HCT116 (cell line): ENCODE measurements at regions not wholly inside any gene's neighbourhood (a gene's known extent, or its start where the extent isn't known, plus 50 kb on each side); places are given as distances from the start of the nearest gene placed in this dataset.

ENCODE experiments used
- ATAC-seq: fragments of 200-7000 bp; cut with Tn5 transposase; 2 replicates; pipeline ENCODE4 v1.9.1; 2020; ENCODE audit warnings: mild to moderate bottlenecking, moderate library complexity
- BruUV-seq: library from RNA; stranded (reverse); fragments of 400-500 nt; replicated peaks from 2 replicates; lab custom pipeline; 2021; lab: Mats Ljungman, UMichigan
- CTCF ChIA-PET: fragments of 300-600 bp; sonication (Branson Sonifier 250); formaldehyde crosslinking; loops from one replicate; lab custom pipeline; 2021; ENCODE audit warnings: antibody characterized with exemption; lab: Charles Lee
- POLR2A ChIA-PET: fragments of 300-600, 350-600 bp; sonication (Branson Sonifier 250); formaldehyde crosslinking; loops from one replicate; lab custom pipeline; 2021; ENCODE audit warnings: antibody characterized with exemption; lab: Charles Lee
- RAD21 ChIA-PET, 2 experiments: fragments of 300-600 bp; sonication (Branson Sonifier 250); formaldehyde crosslinking; loops; one replicate each; lab custom pipeline; 2023; ENCODE audit warnings: low total read pairs in 2 of 2; ENCODE audit not compliant: uncharacterized antibody in 2 of 2, unreplicated experiment in 2 of 2, low non-redundant PET in 1 of 2; lab: Charles Lee
- DNase-seq: peaks from one replicate; pipeline ENCODE4 v3.0.0-alpha.2; 2010; ENCODE audit warnings: low read depth, low spot score
- H2AFZ ChIP-seq: fragments of 200-600 bp; shearing (Covaris generic), sonication (generic); 2 replicates; pipeline ENCODE4 v1.6.1; 2017; ENCODE audit warnings: low read depth, mixed run types, mixed read lengths, antibody characterized with exemption, low read length; ENCODE audit not compliant: poor library complexity, severe bottlenecking
- H3K27ac ChIP-seq: 2 replicates; pipeline ENCODE4 v1.5.1; 2012; ENCODE audit warnings: low read depth, low read length
- H3K27me3 ChIP-seq: fragments of 200-600 bp; sonication (generic); 2 replicates; pipeline ENCODE4 v1.6.1; 2016; ENCODE audit warnings: mixed run types, low read length, mixed read lengths; ENCODE audit not compliant: insufficient read depth
- H3K36me3 ChIP-seq, 2 experiments: fragments of 200-500 bp in 1 of 2; fragments of 200-600 bp in 1 of 2; sonication (Bioruptor generic) in 1 of 2; sonication (generic) in 1 of 2; 2 replicates each; pipeline versions ENCODE4 v1.5.1 to v1.6.1; 2014 to 2016; ENCODE audit warnings: low read length in 2 of 2, inconsistent platforms in 1 of 2, mixed read lengths in 1 of 2, mixed run types in 1 of 2; ENCODE audit not compliant: insufficient read depth in 2 of 2, control insufficient read depth in 1 of 2
- H3K4me1 ChIP-seq, 2 experiments: fragments of 200-600 bp in 1 of 2; sonication (generic) in 1 of 2; 2 replicates each; pipeline versions ENCODE4 v1.5.1 to v1.6.1; 2012 to 2017; ENCODE audit warnings: low read length in 2 of 2, inconsistent platforms in 1 of 2, mild to moderate bottlenecking in 1 of 2, mixed read lengths in 1 of 2, mixed run types in 1 of 2, moderate library complexity in 1 of 2; ENCODE audit not compliant: insufficient read depth in 2 of 2, control insufficient read depth in 1 of 2
- H3K4me2 ChIP-seq: fragments of 200-600 bp; sonication (generic); 2 replicates; pipeline ENCODE4 v1.6.1; 2017; ENCODE audit warnings: mixed run types, low read length, mixed read lengths
- H3K4me3 ChIP-seq, 2 experiments: fragments of 200-600 bp in 1 of 2; sonication (generic) in 1 of 2; replicated peaks in 1 of 2; 2 replicates each; pipeline ENCODE4 v1.5.1; 2011 to 2016; ENCODE audit warnings: low read length in 2 of 2, control low read depth in 1 of 2, low read depth in 1 of 2, mild to moderate bottlenecking in 1 of 2, mixed read lengths in 1 of 2, mixed run types in 1 of 2
- H3K79me2 ChIP-seq: fragments of 200-600 bp; sonication (generic); 2 replicates; pipeline ENCODE4 v1.6.1; 2017; ENCODE audit warnings: mild to moderate bottlenecking, mixed run types, low read length, moderate library complexity, mixed read lengths; ENCODE audit not compliant: insufficient read depth
- H3K9ac ChIP-seq: fragments of 200-600 bp; sonication (generic); 2 replicates; pipeline ENCODE4 v1.6.1; 2016; ENCODE audit warnings: low read length, mixed read lengths
- H3K9me2 ChIP-seq: fragments of 200-600 bp; sonication (generic), shearing (Covaris generic); 2 replicates; pipeline ENCODE4 v1.6.1; 2017; ENCODE audit warnings: mixed run types, mild to moderate bottlenecking, moderate library complexity; ENCODE audit not compliant: insufficient read depth
- H3K9me3 ChIP-seq, 2 experiments: fragments of 200-500 bp in 1 of 2; fragments of 200-600 bp in 1 of 2; sonication (Bioruptor generic) in 1 of 2; sonication (generic) in 1 of 2; 2 replicates each; pipeline ENCODE4 v1.6.1; 2014 to 2017; ENCODE audit warnings: low read length in 2 of 2, mixed read lengths in 2 of 2, inconsistent platforms in 1 of 2, low read depth in 1 of 2, mild to moderate bottlenecking in 1 of 2, mixed run types in 1 of 2, moderate library complexity in 1 of 2; ENCODE audit not compliant: control insufficient read depth in 1 of 2, insufficient read depth in 1 of 2
- H4K20me1 ChIP-seq: fragments of 200-600 bp; sonication (generic), shearing (Covaris generic); 2 replicates; pipeline ENCODE4 v1.6.1; 2017; ENCODE audit warnings: mixed run types, mild to moderate bottlenecking, moderate library complexity; ENCODE audit not compliant: insufficient read depth
- CBX3 ChIP-seq: IDR thresholded peaks from 2 replicates; pipeline ENCODE4 v1.6.1; 2012; ENCODE audit warnings: low read depth
- CEBPB ChIP-seq: IDR thresholded peaks from 2 replicates; pipeline ENCODE4 v1.6.1; 2012; ENCODE audit warnings: low read depth
- ELF1 ChIP-seq: IDR thresholded peaks from 2 replicates; pipeline ENCODE4 v1.6.1; 2012; ENCODE audit warnings: low read depth, borderline replicate concordance
- EZH2 ChIP-seq: fragments of 200-600 bp; sonication (generic); IDR thresholded peaks from 2 replicates; pipeline ENCODE4 v1.6.1; 2017; ENCODE audit warnings: antibody characterized with exemption, mixed run types
- JUND ChIP-seq: IDR thresholded peaks from 2 replicates; pipeline ENCODE4 v1.6.1; 2012
- POLR2A ChIP-seq: IDR thresholded peaks from 2 replicates; pipeline ENCODE4 v1.7.0; 2011; ENCODE audit warnings: borderline replicate concordance; ENCODE audit not compliant: insufficient read depth, insufficient read length; ENCODE audit errors: extremely low read depth
- POLR2AphosphoS5 ChIP-seq: IDR thresholded peaks from 2 replicates; pipeline ENCODE4 v1.6.1; 2011; ENCODE audit warnings: mild to moderate bottlenecking, low read depth, low read length, moderate library complexity
- RAD21 ChIP-seq: IDR thresholded peaks from 2 replicates; pipeline ENCODE4 v1.6.1; 2012; ENCODE audit warnings: low read depth, mild to moderate bottlenecking
- SIN3A ChIP-seq: IDR thresholded peaks from 2 replicates; pipeline ENCODE4 v1.6.1; 2012; ENCODE audit warnings: low read depth
- SRF ChIP-seq: IDR thresholded peaks from 2 replicates; pipeline ENCODE4 v1.6.1; 2012; ENCODE audit warnings: low read depth
- TCF7L2 ChIP-seq: IDR thresholded peaks from 2 replicates; pipeline ENCODE4 v1.7.0; 2011; ENCODE audit warnings: borderline replicate concordance, inconsistent platforms; ENCODE audit not compliant: insufficient read depth, insufficient read length; ENCODE audit errors: extremely low read depth
- YY1 ChIP-seq: IDR thresholded peaks from 2 replicates; pipeline ENCODE4 v1.6.1; 2011; ENCODE audit warnings: low read length, low read depth, moderate library complexity, mild to moderate bottlenecking; ENCODE audit not compliant: insufficient replicate concordance; ENCODE audit errors: extremely low read depth
- ZFX ChIP-seq: fragments of 450-650 bp; IDR thresholded peaks from 2 replicates; pipeline ENCODE4 v1.6.1; 2017
- intact Hi-C: fragments of 100-400 bp; cut with micrococcal nuclease; formaldehyde crosslinking; loops from 2 replicates; pipeline ENCODE4 v1.10.0; 2022
- TF ChIP-seq, protein P1 (sequence below): IDR thresholded peaks from 2 replicates; pipeline ENCODE4 v1.6.1; 2011; ENCODE audit warnings: mild to moderate bottlenecking, low read length, moderate library complexity; ENCODE audit not compliant: insufficient replicate concordance; ENCODE audit errors: extremely low read depth
- TF ChIP-seq, protein P2 (sequence below): IDR thresholded peaks from 2 replicates; pipeline ENCODE4 v1.6.1; 2012

DNA sequence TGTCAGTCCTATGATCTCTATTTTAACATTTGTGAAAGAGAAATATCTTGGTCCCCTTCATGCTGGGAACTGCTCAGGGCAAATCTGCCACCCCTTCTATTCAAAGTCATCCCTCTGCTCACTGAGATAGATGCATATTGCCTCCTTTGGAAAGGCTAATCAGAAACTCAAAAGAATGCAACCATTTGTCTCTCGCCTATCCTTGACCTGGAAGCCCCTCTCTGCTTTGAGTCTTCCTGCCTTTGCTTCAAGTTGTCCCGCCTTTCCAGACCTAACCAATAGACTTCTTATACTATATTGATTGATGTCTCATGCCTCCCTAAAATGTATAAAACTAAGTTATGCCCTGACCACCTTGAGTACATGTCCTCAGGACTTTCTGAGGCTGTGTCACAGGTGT is 97.0 kb downstream of the PSAT1 start:
- no peak for ATAC-seq
- RAD21 ChIA-PET: no interaction called here

DNA sequence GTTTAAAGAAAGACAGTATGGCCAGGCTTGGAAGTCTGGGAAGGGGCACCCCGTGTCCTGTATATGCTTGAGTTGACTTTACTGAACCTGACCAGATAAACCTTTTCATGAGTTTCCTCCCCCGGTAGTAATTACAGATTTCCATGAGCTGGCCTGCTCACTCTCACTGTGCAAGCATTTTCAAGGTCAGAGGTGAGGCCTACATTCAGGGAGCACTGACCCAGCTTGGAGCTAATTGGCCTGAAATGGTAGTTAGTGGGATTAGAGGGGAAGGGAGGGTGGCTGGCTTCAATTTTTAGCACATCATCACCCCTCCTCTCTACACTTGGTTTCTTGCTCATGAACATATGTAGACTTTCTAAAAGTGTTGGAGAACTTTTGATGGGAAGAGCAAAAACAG is 99.2 kb downstream of the PSAT1 start:
- Histone ChIP-seq H3K9me2 (no peaks in the 10 kb centered on the region), H3K79me2 (no peaks in the 10 kb centered on the region), H3K4me1 (no peaks in the 10 kb centered on the region), H3K4me2 (no peak overlapping the region), H3K36me3 (no peaks in the 10 kb centered on the region), H2AFZ (no peak overlapping the region), H3K27ac (no peak overlapping the region), H3K9ac (no peak overlapping the region), H4K20me1 (no peaks in the 10 kb centered on the region), H3K9me3 (no peaks in the 10 kb centered on the region), H3K4me3 (no peak overlapping the region), H3K27me3 (no peaks in the 10 kb centered on the region)
- ChIA-PET POLR2A (no interaction called here), RAD21 (no interaction called here), CTCF (no interaction called here)
- no TSS peak for BruUV-seq
- ATAC-seq: no peak
- no peak for DNase-seq
- intact Hi-C loops: no loop called here
- no peak for TF ChIP-seq CEBPB
- TF ChIP-seq TCF7L2: no peak
- TF ChIP-seq POLR2A: no peak
- no peak for TF ChIP-seq POLR2AphosphoS5
- TF ChIP-seq ZFX: no peak
- TF ChIP-seq ELF1: no peak
- TF ChIP-seq SIN3A: no peak
- TF ChIP-seq, protein P1, sequence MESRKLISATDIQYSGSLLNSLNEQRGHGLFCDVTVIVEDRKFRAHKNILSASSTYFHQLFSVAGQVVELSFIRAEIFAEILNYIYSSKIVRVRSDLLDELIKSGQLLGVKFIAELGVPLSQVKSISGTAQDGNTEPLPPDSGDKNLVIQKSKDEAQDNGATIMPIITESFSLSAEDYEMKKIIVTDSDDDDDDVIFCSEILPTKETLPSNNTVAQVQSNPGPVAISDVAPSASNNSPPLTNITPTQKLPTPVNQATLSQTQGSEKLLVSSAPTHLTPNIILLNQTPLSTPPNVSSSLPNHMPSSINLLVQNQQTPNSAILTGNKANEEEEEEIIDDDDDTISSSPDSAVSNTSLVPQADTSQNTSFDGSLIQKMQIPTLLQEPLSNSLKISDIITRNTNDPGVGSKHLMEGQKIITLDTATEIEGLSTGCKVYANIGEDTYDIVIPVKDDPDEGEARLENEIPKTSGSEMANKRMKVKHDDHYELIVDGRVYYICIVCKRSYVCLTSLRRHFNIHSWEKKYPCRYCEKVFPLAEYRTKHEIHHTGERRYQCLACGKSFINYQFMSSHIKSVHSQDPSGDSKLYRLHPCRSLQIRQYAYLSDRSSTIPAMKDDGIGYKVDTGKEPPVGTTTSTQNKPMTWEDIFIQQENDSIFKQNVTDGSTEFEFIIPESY: no peak

More for the DNA sequence above, 97.0 kb downstream of the PSAT1 start:
- no TSS peak for BruUV-seq
- Histone ChIP-seq H3K9me3 (no peaks in the 10 kb centered on the region), H3K9me2 (no peaks in the 10 kb centered on the region), H3K27ac (no peak overlapping the region), H3K4me2 (no peak overlapping the region), H3K36me3 (no peaks in the 10 kb centered on the region), H3K9ac (no peak overlapping the region), H3K79me2 (no peaks in the 10 kb centered on the region), H3K27me3 (no peaks in the 10 kb centered on the region), H3K4me3 (no peak overlapping the region), H4K20me1 (no peaks in the 10 kb centered on the region), H2AFZ (no peak overlapping the region), H3K4me1 (no peaks in the 10 kb centered on the region)
- ChIA-PET CTCF (no interaction called here), POLR2A (no interaction called here)
- no peak for DNase-seq
- TF ChIP-seq YY1: no peak
- TF ChIP-seq, protein P2, sequence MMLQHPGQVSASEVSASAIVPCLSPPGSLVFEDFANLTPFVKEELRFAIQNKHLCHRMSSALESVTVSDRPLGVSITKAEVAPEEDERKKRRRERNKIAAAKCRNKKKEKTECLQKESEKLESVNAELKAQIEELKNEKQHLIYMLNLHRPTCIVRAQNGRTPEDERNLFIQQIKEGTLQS: no peak
- no peak for TF ChIP-seq CBX3
- no peak for TF ChIP-seq EZH2
- no peak for TF ChIP-seq SRF
- no peak for TF ChIP-seq RAD21
- no peak for TF ChIP-seq ZFX
- no peak for TF ChIP-seq POLR2A
- TF ChIP-seq JUND: no peak
- intact Hi-C loops: no loop called here
